Neural progenitor cell (in vitro differentiated cells): ENCODE measurements at regions not wholly inside any gene's neighbourhood (a gene's known extent, or its start where the extent isn't known, plus 50 kb on each side); places are given as distances from the start of the nearest gene placed in this dataset.
A peak's percentile ranks its signal among the peaks of the same experiment; 100 is the strongest.

Experiments used
- DNase-seq: peaks from one replicate; pipeline ENCODE4 v3.0.0-alpha.2; 2016; ENCODE audit warnings: low spot score
- H2AFZ ChIP-seq: fragments of 200-600 bp; sonication (generic); replicated peaks from 2 replicates; pipeline ENCODE4 v1.6.1; 2016; ENCODE audit warnings: antibody characterized with exemption
- H3F3A ChIP-seq: fragments of 200-600 bp; sonication (generic); 2 replicates; pipeline ENCODE4 v1.6.1; 2016; ENCODE audit warnings: antibody characterized with exemption, low read depth
- H3K27ac ChIP-seq: fragments of 200-600 bp; sonication (generic); 2 replicates; pipeline ENCODE4 v1.5.1; 2016; ENCODE audit warnings: mild to moderate bottlenecking
- H3K27me3 ChIP-seq: fragments of 200-600 bp; sonication (generic); 2 replicates; pipeline ENCODE4 v1.6.1; 2016; ENCODE audit warnings: mild to moderate bottlenecking, moderate library complexity
- H3K36me3 ChIP-seq: fragments of 200-600 bp; sonication (generic); 2 replicates; pipeline ENCODE4 v1.5.1; 2016
- H3K4me1 ChIP-seq: fragments of 200-600 bp; sonication (generic); 2 replicates; pipeline ENCODE4 v1.6.1; 2016; ENCODE audit warnings: mixed run types
- H3K4me2 ChIP-seq: fragments of 200-600 bp; sonication (generic); 2 replicates; pipeline ENCODE4 v1.6.1; 2016
- H3K4me3 ChIP-seq: fragments of 200-600 bp; sonication (generic); 2 replicates; pipeline ENCODE4 v1.5.1; 2016
- H3K79me2 ChIP-seq: fragments of 200-600 bp; sonication (generic); 2 replicates; pipeline ENCODE4 v1.6.1; 2016; ENCODE audit warnings: low read depth
- H3K9ac ChIP-seq: fragments of 200-600 bp; sonication (generic); 2 replicates; pipeline ENCODE4 v1.6.1; 2016
- H3K9me3 ChIP-seq: fragments of 200-600 bp; sonication (generic); 2 replicates; pipeline ENCODE4 v1.5.1; 2016; ENCODE audit warnings: low read depth
- H4K20me1 ChIP-seq: fragments of 200-600 bp; sonication (generic); 2 replicates; pipeline ENCODE4 v1.6.1; 2016; ENCODE audit warnings: low read depth
- H3K27ac Mint-ChIP-seq: 3 replicates; pipeline ENCODE4 v1.8.0; 2021; ENCODE audit warnings: mixed read lengths
- H3K27me3 Mint-ChIP-seq: 2 replicates; pipeline ENCODE4 v1.8.0; 2022; ENCODE audit warnings: low read depth, mild to moderate bottlenecking, inconsistent platforms, moderate library complexity, mixed read lengths; ENCODE audit not compliant: insufficient read depth
- H3K36me3 Mint-ChIP-seq: 3 replicates; pipeline ENCODE4 v1.8.0; 2021; ENCODE audit warnings: mixed read lengths
- H3K4me1 Mint-ChIP-seq: 3 replicates; pipeline ENCODE4 v1.8.0; 2021; ENCODE audit warnings: mixed read lengths
- H3K4me3 Mint-ChIP-seq: 3 replicates; pipeline ENCODE4 v1.8.0; 2021; ENCODE audit warnings: mild to moderate bottlenecking, moderate library complexity, mixed read lengths
- H3K9me3 Mint-ChIP-seq: 3 replicates; pipeline ENCODE4 v1.8.0; 2020; ENCODE audit warnings: mixed read lengths
- EZH2 ChIP-seq: fragments of 200-600 bp; sonication (generic); IDR thresholded peaks from 2 replicates; pipeline ENCODE4 v1.6.1; 2017; ENCODE audit warnings: antibody characterized with exemption, mild to moderate bottlenecking, moderate library complexity
- EZH2phosphoT487 ChIP-seq: fragments of 200-600 bp; sonication (generic); IDR thresholded peaks from 2 replicates; pipeline ENCODE4 v1.6.1; 2017; ENCODE audit warnings: antibody characterized with exemption
- TF ChIP-seq, protein P1 (sequence below): fragments of 200-600 bp; sonication (generic); IDR thresholded peaks from 2 replicates; pipeline ENCODE4 v1.5.1; 2017; ENCODE audit warnings: antibody characterized with exemption, mild to moderate bottlenecking

DNA sequence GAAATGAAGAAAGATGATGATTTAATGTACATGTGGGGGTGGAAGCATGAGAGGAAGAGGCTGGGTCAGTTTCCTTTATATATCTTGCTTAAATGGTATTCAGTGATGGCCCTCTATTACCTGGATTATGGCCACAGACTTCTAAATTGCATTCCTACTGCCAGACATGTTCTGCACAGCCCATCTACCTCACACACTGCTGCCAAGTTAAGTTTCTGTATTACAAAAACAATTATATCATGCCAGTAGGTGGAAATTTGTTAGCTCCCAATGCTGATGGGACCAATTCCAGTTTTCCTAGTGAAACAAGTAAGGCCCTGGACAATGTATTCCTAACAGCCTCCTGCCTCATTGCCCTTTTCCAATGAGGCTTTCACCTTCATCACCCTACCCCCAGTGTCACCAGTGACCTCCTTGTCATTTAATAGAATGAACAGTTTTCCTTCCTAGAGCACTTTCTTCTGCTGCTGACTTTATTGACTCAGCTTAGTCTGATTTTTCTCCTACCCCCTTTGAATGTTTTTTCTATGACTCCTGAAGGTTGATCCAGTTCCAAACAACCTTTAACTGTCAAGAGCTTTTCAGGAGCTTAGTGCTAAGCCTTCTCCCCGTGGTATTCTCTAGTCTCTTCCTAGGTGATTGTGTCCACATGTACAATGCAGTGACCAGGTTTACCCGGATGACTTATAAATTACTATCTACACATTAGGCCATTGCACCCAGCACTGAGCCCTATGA, 316.6 kb upstream of the ANKRD30A start:
- Mint-ChIP-seq H3K4me1 (no peaks in the 10 kb centered on the region), H3K4me3 (no peak overlapping the region), H3K36me3 (no peaks in the 10 kb centered on the region), H3K9me3 (no peaks in the 10 kb centered on the region), H3K27ac (no peak overlapping the region), H3K27me3 (no peaks in the 10 kb centered on the region)
- Histone ChIP-seq H3F3A (no peaks in the 10 kb centered on the region), H3K9ac (no peak overlapping the region), H4K20me1 (no peaks in the 10 kb centered on the region), H2AFZ (no peak overlapping the region), H3K36me3 (no peaks in the 10 kb centered on the region), H3K4me3 (no peak overlapping the region), H3K79me2 (no peaks in the 10 kb centered on the region), H3K9me3 (no peaks in the 10 kb centered on the region), H3K4me2 (no peak overlapping the region), H3K27me3 (no peaks in the 10 kb centered on the region), H3K27ac (no peak overlapping the region), H3K4me1 (no peaks in the 10 kb centered on the region)
- TF ChIP-seq EZH2phosphoT487, result no peak
- TF ChIP-seq EZH2, result no peak
- TF ChIP-seq, protein P1, sequence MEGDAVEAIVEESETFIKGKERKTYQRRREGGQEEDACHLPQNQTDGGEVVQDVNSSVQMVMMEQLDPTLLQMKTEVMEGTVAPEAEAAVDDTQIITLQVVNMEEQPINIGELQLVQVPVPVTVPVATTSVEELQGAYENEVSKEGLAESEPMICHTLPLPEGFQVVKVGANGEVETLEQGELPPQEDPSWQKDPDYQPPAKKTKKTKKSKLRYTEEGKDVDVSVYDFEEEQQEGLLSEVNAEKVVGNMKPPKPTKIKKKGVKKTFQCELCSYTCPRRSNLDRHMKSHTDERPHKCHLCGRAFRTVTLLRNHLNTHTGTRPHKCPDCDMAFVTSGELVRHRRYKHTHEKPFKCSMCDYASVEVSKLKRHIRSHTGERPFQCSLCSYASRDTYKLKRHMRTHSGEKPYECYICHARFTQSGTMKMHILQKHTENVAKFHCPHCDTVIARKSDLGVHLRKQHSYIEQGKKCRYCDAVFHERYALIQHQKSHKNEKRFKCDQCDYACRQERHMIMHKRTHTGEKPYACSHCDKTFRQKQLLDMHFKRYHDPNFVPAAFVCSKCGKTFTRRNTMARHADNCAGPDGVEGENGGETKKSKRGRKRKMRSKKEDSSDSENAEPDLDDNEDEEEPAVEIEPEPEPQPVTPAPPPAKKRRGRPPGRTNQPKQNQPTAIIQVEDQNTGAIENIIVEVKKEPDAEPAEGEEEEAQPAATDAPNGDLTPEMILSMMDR, result no peak
- no peak for DNase-seq

DNA sequence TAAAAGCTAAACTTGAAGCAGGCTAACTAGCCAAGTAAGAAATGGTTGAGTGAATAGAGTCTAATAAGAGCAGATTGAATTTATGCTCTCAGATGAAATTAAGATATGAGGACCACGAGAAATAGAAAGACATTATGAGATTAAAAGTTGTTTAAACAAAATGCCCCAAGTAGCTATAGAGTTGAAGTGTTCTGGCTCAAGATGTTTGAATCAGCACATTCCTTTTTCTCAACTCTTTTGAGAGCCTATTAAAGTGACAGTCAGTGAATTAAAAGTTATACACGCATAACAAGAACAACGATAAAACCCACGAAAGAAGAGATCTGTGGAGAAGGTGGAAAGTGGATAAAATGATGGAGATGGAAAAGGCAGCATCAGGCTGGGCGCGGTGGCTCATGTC, 322.2 kb upstream of the ANKRD30A start:
- H3K27ac ChIP-seq, result no peak overlapping the region
- no peak overlapping the region for H3K4me3 ChIP-seq
- no peaks in the 10 kb centered on the region for H3K4me1 ChIP-seq
- H4K20me1 ChIP-seq, result no peaks in the 10 kb centered on the region
- H3K36me3 ChIP-seq, result no peaks in the 10 kb centered on the region
- H3K27me3 ChIP-seq, result no peaks in the 10 kb centered on the region
- H3K27ac Mint-ChIP-seq, result no peak overlapping the region
- H3K4me3 Mint-ChIP-seq, result no peak overlapping the region
- H3K36me3 Mint-ChIP-seq, result no peaks in the 10 kb centered on the region
- H3F3A ChIP-seq, result no peaks in the 10 kb centered on the region
- no peaks in the 10 kb centered on the region for H3K9me3 ChIP-seq
- no peaks in the 10 kb centered on the region for H3K27me3 Mint-ChIP-seq
- H3K9ac ChIP-seq, result no peak overlapping the region
- TF ChIP-seq, protein P1, result no peak
- TF ChIP-seq EZH2phosphoT487 (no peak), EZH2 (no peak)
- H3K9me3 Mint-ChIP-seq, result no peaks in the 10 kb centered on the region
- H3K4me2 ChIP-seq, result no peak overlapping the region
- peaks cover 4% of the 10 kb centered on the region for H3K4me1 Mint-ChIP-seq
- no peak for DNase-seq
- H3K79me2 ChIP-seq, result no peaks in the 10 kb centered on the region
- H2AFZ ChIP-seq, result no peak overlapping the region

DNA sequence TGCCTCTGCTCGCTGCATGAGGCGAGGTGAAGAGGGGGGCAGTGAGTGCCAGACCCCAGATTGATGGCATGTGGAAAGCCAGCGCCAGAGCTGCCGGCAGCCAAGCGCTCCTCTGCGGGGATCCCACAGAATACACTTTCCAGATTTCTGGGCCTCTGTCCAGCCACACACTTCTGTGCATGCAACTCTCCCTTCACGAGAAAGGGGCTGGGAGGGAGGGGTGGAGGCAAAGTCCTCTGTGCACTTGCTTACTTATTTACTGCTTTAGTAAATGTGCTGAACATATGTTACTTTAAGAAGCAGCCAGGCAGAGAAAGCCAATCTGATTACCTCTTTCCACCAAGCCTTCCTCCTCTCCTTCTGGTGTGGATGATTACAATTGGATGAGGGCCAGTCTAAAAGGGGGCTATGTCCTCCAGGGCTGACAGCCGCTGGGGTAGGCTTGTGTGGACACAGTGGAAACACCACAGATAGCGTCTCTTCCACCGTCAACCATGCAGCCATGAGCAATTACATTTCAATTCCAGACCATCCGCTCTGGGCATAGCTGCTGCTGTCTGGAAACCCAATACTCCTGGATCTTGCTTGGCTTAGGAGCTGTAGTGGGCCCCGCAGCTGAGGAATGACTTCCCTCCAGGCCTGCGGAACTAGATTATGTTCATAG, 322.8 kb upstream of the ANKRD30A start:
- H3K9me3 ChIP-seq, result no peaks in the 10 kb centered on the region
- Mint-ChIP-seq H3K9me3 (no peaks in the 10 kb centered on the region), H3K27me3 (no peaks in the 10 kb centered on the region), H3K36me3 (no peaks in the 10 kb centered on the region), H3K4me3 (no peak overlapping the region), H3K4me1 (peaks cover 4% of the 10 kb centered on the region), H3K27ac (no peak overlapping the region)
- H3K27me3 ChIP-seq, result no peaks in the 10 kb centered on the region
- H2AFZ ChIP-seq, result peak overlapping the region; percentile 37
- no peak overlapping the region for H3K4me2 ChIP-seq
- no peak overlapping the region for H3K4me3 ChIP-seq
- no peaks in the 10 kb centered on the region for H3K4me1 ChIP-seq
- no peaks in the 10 kb centered on the region for H3F3A ChIP-seq
- H3K79me2 ChIP-seq, result no peaks in the 10 kb centered on the region
- no peaks in the 10 kb centered on the region for H3K36me3 ChIP-seq
- no peak overlapping the region for H3K9ac ChIP-seq
- TF ChIP-seq EZH2 (no peak), EZH2phosphoT487 (no peak)
- TF ChIP-seq, protein P1, result no peak
- DNase-seq, result no peak
- no peak overlapping the region for H3K27ac ChIP-seq
- no peaks in the 10 kb centered on the region for H4K20me1 ChIP-seq
